Transverse colon (tissue), 4 donors: ENCODE measurements at regions not wholly inside any gene's neighbourhood (a gene's known extent, or its start where the extent isn't known, plus 50 kb on each side); places are given as distances from the start of the nearest gene placed in this dataset.

Experiments used
- DNase-seq: peaks from one replicate; pipeline ENCODE4 v3.0.0-alpha.2; 2019
- H3K27ac ChIP-seq, 4 donors: fragments of 200-600 bp; sonication (generic); 2 replicates each; pipeline ENCODE4 v1.5.1; 2016 to 2018; ENCODE audit warnings: inconsistent platforms in 4 of 4
- H3K27me3 ChIP-seq: fragments of 200-600 bp; sonication (generic); 2 replicates; pipeline ENCODE4 v1.5.1; 2017; ENCODE audit warnings: inconsistent platforms
- H3K36me3 ChIP-seq, 4 donors: fragments of 200-600 bp; sonication (generic); 2 replicates each; pipeline ENCODE4 v1.5.1; 2017 to 2019; ENCODE audit warnings: inconsistent platforms in 4 of 4
- H3K4me1 ChIP-seq, 4 donors: fragments of 200-600 bp; sonication (generic); 2 replicates each; pipeline ENCODE4 v1.5.1; 2017 to 2020; ENCODE audit warnings: inconsistent platforms in 4 of 4
- H3K4me3 ChIP-seq, 4 donors: fragments of 200-600 bp; sonication (generic); 1 replicate in 1 of 4; 2 replicates in 3 of 4; pipeline versions ENCODE4 v1.5.1 to v1.6.1; 2017 to 2019; ENCODE audit warnings: inconsistent platforms in 4 of 4
- H3K9me3 ChIP-seq, 2 donors: fragments of 200-600 bp; sonication (generic); 2 replicates each; pipeline ENCODE4 v1.5.1; 2017 to 2019; ENCODE audit warnings: inconsistent platforms in 2 of 2
- EP300 ChIP-seq: sonication (generic); formaldehyde crosslinking; IDR thresholded peaks from one replicate; pipeline ENCODE4 v1.6.1; 2017; ENCODE audit warnings: antibody characterized with exemption, low read depth
- POLR2A ChIP-seq: fragments of 450-650 bp; IDR thresholded peaks from one replicate; pipeline ENCODE4 v1.6.1; 2016; ENCODE audit warnings: antibody characterized with exemption, mild to moderate bottlenecking, moderate library complexity
- POLR2AphosphoS5 ChIP-seq, 3 donors: sonication (generic); formaldehyde crosslinking; IDR thresholded peaks; one replicate each; pipeline ENCODE4 v1.6.1; 2016; ENCODE audit warnings: antibody characterized with exemption in 3 of 3
- WGBS, 2 donors: methylation state at CpG; one replicate each; pipeline ENCODE4 v1.1.5; 2018; ENCODE audit warnings: low coverage in 1 of 2; 5-methylcytosine and 5-hydroxymethylcytosine counted together
- in situ Hi-C, 4 donors: fragments of 200-750 bp; cut with MboI; loops; one replicate each; pipeline versions ENCODE4 v1.15.0 to v1.15.1; 2017; ENCODE audit warnings: low sequenced_read_pairs in 3 of 4, low pct_ligation_motif_present in 1 of 4, low pct_unique_long_range_greater_than_20kb in 1 of 4
- intact Hi-C: fragments of 100-400 bp; cut with DNase I; formaldehyde crosslinking; loops from one replicate; pipeline ENCODE4 v1.15.1; 2023; ENCODE audit warnings: low total_unique reads
- TF ChIP-seq, protein P1 (sequence below), 5 experiments: fragments of 200-600 bp in 3 of 5; fragments of 450-650 bp in 2 of 5; sonication (generic) in 3 of 5; IDR thresholded peaks; 1 replicate in 2 of 5; 2 replicates in 3 of 5; pipeline ENCODE4 v1.5.1; 2016 to 2017; ENCODE audit warnings: antibody characterized with exemption in 5 of 5, inconsistent platforms in 3 of 5, mild to moderate bottlenecking in 2 of 5, moderate library complexity in 1 of 5

DNA sequence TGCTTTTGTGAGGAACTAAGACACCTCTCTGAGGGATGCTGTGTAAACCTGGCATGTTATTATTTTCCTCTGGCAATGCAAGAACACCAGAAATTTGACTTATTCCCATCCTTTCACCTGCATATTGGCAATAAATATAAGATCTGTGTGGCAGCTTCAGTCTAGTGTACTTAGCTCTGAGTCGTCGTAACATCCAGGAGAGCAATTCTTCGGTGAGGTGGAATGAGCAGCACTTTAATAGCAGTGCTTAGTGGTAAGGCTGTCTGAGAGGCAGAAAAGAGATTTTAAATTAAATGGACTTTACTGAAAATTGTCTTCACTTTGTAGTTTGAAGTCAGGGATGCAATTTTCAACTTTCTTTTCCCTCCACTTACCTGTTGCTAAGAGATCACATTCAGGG lies 344.9 kb downstream of the PCDH7 start:
- in situ Hi-C loops = no loop called here
- Histone ChIP-seq H3K27ac (no peak overlapping the region), H3K27me3 (no peaks in the 10 kb centered on the region), H3K36me3 (no peaks in the 10 kb centered on the region), H3K4me3 (no peak overlapping the region), H3K4me1 (no peaks in the 10 kb centered on the region), H3K9me3 (no peaks in the 10 kb centered on the region)
- no peak for DNase-seq
- WGBS, 2 donors = 97% methylated on average over 3 of the region's 3 CpGs; no CpG with 5 or more reads in 1 of the 2 donors
- intact Hi-C loops = no loop called here
- TF ChIP-seq, protein P1, sequence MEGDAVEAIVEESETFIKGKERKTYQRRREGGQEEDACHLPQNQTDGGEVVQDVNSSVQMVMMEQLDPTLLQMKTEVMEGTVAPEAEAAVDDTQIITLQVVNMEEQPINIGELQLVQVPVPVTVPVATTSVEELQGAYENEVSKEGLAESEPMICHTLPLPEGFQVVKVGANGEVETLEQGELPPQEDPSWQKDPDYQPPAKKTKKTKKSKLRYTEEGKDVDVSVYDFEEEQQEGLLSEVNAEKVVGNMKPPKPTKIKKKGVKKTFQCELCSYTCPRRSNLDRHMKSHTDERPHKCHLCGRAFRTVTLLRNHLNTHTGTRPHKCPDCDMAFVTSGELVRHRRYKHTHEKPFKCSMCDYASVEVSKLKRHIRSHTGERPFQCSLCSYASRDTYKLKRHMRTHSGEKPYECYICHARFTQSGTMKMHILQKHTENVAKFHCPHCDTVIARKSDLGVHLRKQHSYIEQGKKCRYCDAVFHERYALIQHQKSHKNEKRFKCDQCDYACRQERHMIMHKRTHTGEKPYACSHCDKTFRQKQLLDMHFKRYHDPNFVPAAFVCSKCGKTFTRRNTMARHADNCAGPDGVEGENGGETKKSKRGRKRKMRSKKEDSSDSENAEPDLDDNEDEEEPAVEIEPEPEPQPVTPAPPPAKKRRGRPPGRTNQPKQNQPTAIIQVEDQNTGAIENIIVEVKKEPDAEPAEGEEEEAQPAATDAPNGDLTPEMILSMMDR (IDR thresholded peaks at IDR 0.05) = no peak
- TF ChIP-seq EP300 (no peak), POLR2A (no peak), POLR2AphosphoS5 (IDR thresholded peaks at IDR 0.05) (no peak)

DNA sequence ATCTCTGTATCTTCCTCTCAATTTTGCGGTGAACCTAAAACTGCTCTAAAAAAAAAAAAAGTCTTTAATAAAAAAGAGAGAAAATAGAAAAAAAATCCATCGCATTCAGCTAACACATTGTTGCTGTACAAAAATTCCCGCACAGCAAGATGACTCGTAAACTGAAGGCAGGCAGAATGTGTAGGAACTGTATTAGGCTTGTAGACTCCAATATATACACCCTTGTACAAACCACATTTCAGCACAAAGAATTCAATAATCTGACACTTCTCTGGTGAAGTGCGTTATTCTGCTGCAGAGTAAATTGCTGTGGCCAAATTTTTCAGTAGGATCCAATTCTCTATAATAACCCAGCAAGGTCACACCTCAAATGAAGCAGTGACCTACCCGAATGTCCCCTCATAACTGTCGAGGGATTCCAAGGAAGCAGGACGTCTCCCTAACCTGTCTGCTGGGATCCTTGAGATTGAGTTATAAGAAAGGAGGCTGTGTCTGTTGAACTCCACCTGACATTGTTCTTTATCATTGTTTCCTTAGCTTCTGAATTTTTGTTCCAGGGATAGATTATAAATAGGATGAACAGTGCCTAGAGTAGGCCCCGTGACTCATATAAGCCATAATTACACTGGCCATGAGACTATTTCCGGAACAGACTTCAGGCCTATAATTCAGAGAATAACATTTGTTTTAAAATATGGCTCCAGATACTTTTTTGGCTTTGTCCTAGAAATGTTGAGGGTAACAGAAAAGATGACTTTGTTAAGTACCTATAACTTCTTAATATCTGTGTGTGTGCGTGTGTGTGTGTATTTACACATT lies 348.3 kb downstream of the PCDH7 start:
- in situ Hi-C loops = no loop called here
- Histone ChIP-seq H3K36me3 (no peaks in the 10 kb centered on the region), H3K9me3 (no peaks in the 10 kb centered on the region), H3K4me3 (no peak overlapping the region), H3K27ac (no peak overlapping the region), H3K4me1 (no peaks in the 10 kb centered on the region), H3K27me3 (no peaks in the 10 kb centered on the region)
- 86 to 87% methylated on average over 7 to 11 of the region's 11 CpGs for WGBS, 2 donors
- intact Hi-C loops = no loop called here
- DNase-seq = no peak
- no peak for TF ChIP-seq POLR2A
- TF ChIP-seq POLR2AphosphoS5 (IDR thresholded peaks at IDR 0.05) = no peak
- TF ChIP-seq EP300 = no peak
- TF ChIP-seq, protein P1 (IDR thresholded peaks at IDR 0.05) = no peak

DNA sequence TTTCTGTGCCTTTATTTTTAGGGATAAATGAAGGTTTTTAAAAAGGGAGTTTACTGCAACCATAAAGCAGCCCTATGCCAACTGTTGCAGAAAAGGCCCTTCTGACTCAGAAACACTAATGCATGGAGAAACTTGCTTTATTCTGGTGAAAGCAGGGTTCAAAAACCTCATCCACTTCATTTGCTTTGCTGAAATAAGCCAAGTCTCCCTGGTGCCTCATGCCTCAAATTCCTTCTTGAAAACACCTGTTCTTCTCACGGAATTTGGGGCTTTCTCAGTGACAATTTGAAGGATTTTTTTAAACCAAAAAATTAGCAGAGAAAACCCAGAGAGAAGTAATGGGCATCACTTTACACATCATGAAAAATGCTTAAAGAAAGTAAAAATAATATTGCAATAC lies 349.0 kb downstream of the PCDH7 start:
- DNase-seq = no peak
- H3K27ac ChIP-seq = no peak overlapping the region
- H3K9me3 ChIP-seq = no peaks in the 10 kb centered on the region
- no peaks in the 10 kb centered on the region for H3K27me3 ChIP-seq
- intact Hi-C loops = no loop called here
- WGBS, 2 donors = 72 to 92% methylated on average over 1 of the region's 1 CpG
- H3K4me3 ChIP-seq = no peak overlapping the region
- no peak for TF ChIP-seq POLR2A
- H3K4me1 ChIP-seq = no peaks in the 10 kb centered on the region
- in situ Hi-C loops = no loop called here
- no peaks in the 10 kb centered on the region for H3K36me3 ChIP-seq

DNA sequence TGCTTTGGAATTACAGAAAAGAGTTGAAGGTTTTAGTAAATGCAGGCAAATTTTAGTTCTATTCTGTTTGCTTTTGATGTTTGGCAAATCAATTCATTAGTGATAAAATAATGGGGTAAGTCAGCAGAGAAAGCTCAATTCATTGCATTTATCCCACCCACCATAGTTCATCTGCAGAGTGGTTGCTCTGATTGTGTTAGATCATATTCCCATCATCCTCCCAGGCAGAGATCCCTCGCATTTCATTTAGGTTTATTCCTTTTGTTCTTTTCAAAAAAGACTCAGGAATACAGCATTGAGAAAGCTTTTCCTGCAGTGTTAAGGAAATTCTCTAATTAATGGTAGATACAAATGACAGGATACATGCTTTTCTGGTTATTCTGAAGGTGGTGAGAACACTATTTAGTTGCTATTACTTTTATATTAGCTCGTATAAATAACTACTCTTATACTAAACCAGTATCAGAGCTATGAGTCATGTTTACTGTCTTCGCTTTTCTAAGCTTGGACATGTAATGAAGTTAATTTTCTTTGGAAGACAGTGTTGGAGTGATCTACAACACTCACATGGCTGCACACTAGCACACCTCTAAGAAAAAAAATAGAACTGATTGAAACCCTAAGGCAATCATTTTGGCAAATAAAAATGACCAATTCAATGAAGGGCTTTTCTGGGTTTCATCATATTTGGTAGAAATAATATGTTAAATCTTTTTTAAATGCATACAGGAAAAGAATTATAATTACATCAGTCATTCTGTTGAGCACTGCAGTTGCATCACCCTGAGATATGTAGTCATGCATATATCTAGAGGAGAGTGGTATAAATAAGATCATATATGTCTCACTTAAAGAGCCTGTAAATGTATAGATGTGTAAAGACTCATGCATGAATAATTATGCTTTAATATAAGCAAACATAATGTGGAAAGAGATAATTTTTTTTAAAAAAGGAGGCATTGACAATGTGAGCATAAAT lies 351.6 kb downstream of the PCDH7 start:
- H3K4me3 ChIP-seq = no peak overlapping the region
- DNase-seq = no peak
- TF ChIP-seq EP300 (no peak), POLR2AphosphoS5 (IDR thresholded peaks at IDR 0.05) (no peak), POLR2A (no peak)
- TF ChIP-seq, protein P1 (IDR thresholded peaks at IDR 0.05) = no peak
- H3K27ac ChIP-seq = no peak overlapping the region
- WGBS, 2 donors = 71 to 73% methylated on average over 3 of the region's 3 CpGs
- no peaks in the 10 kb centered on the region for H3K9me3 ChIP-seq
- in situ Hi-C loops (no loop called here), intact Hi-C loops (no loop called here)
- H3K4me1 ChIP-seq = no peaks in the 10 kb centered on the region
- H3K27me3 ChIP-seq = no peaks in the 10 kb centered on the region
- H3K36me3 ChIP-seq = no peaks in the 10 kb centered on the region
